ENCODE measurements at regions not wholly inside any gene's neighbourhood (a gene's known extent, or its start where the extent isn't known, plus 50 kb on each side); places are given as distances from the start of the nearest gene placed in this dataset.

- H3K9me3 ChIP-seq (ENCODE audit: low read length), result no peaks in the 10 kb centered on the region
- POLR2A ChIA-PET (ENCODE audit: unreplicated experiment), result interaction anchor here (0.6 kb wide), 1 partner anchor 1632 kb away, joined by 3 read pairs; no protein-coding TSS in a partner anchor
- H3K79me2 ChIP-seq (ENCODE audit: low read length), result no peaks in the 10 kb centered on the region
- ATAC-seq (peak; percentile 69), DNase-seq (peak; percentile 61)
- CTCF ChIA-PET, result interaction anchor here (0.7 to 0.8 kb wide), 2 partner anchors 41 to 389 kb away, joined by 4 to 9 read pairs; no protein-coding TSS in a partner anchor
- H3K27ac ChIP-seq (ENCODE audit: low read length), result peak overlapping the region; percentile 95
- H3K27me3 ChIP-seq (ENCODE audit: low read length), result no peaks in the 10 kb centered on the region
- H3K36me3 ChIP-seq (ENCODE audit: low read depth, low read length), result no peaks in the 10 kb centered on the region
- H4K20me1 ChIP-seq (ENCODE audit: low read length), result no peaks in the 10 kb centered on the region
- peaks cover 35% of the 10 kb centered on the region for H3K4me1 ChIP-seq (ENCODE audit: insufficient read depth, low read length)
- TF ChIP-seq CTCF (conservative IDR thresholded peaks at IDR 0.05; ENCODE audit: low read depth, low read length), result no peak
- no peak for TF ChIP-seq EZH2 (IDR thresholded peaks at IDR 0.05; ENCODE audit: low read length, unreplicated experiment)
- no peak for TF ChIP-seq EZH2phosphoT487 (IDR thresholded peaks at IDR 0.05; ENCODE audit: borderline replicate concordance, low read length)
- intact Hi-C loops (cut with micrococcal nuclease), result loop anchor here (2.0 to 10.0 kb wide), 2 partner anchors 37 to 677 kb away; no protein-coding TSS in a partner anchor
- no TSS peak for BruUV-seq (replicated peaks)
- no peak overlapping the region for H2AFZ ChIP-seq (ENCODE audit: low read length)
- no peaks in the 10 kb centered on the region for H3K9me2 ChIP-seq (replicated peaks; ENCODE audit: low read length)
- H3K4me2 ChIP-seq (ENCODE audit: low read length), result peak overlapping the region; percentile 91
- no peak overlapping the region; the same call in 1 of the 2 replicates for H3K4me3 ChIP-seq (ENCODE audit: low read length)
- H3K9ac ChIP-seq (ENCODE audit: low read length), result peak overlapping the region; percentile 84
- no peaks in the 10 kb centered on the region for H3F3A ChIP-seq (ENCODE audit: low read length, unreplicated experiment)
Observed at GRCh38 chr4:138911909-138912703, 103.5 kb upstream of the NOCT start.

GRCh38 chr4:138910914-138911336 lies 104.7 kb upstream of the NOCT start:
- BruUV-seq (replicated peaks), result no TSS peak
- peak; percentile 87 for ATAC-seq
- Histone ChIP-seq H3K9me2 (replicated peaks; ENCODE audit: low read length) (no peaks in the 10 kb centered on the region), H3K27ac (ENCODE audit: low read length) (peak overlapping the region; percentile 95), H3F3A (ENCODE audit: low read length, unreplicated experiment) (no peaks in the 10 kb centered on the region), H3K27me3 (ENCODE audit: low read length) (no peaks in the 10 kb centered on the region), H4K20me1 (ENCODE audit: low read length) (no peaks in the 10 kb centered on the region), H3K36me3 (ENCODE audit: low read depth, low read length) (no peaks in the 10 kb centered on the region), H2AFZ (ENCODE audit: low read length) (peak overlapping the region; percentile 76), H3K9ac (ENCODE audit: low read length) (peak overlapping the region; percentile 84), H3K79me2 (ENCODE audit: low read length) (no peaks in the 10 kb centered on the region), H3K9me3 (ENCODE audit: low read length) (no peaks in the 10 kb centered on the region), H3K4me1 (ENCODE audit: insufficient read depth, low read length) (peaks cover 35% of the 10 kb centered on the region), H3K4me2 (ENCODE audit: low read length) (peak overlapping the region; percentile 91), H3K4me3 (ENCODE audit: low read length) (peak overlapping the region; percentile 66)
- DNase-seq, result peak; percentile 83
- POLR2A ChIA-PET (ENCODE audit: unreplicated experiment), result no interaction called here
- CTCF ChIA-PET, result no interaction called here
- intact Hi-C loops (cut with micrococcal nuclease), result loop anchor here (2.0 to 10.0 kb wide), 2 partner anchors 36 to 676 kb away; no protein-coding TSS in a partner anchor
- TF ChIP-seq EZH2 (IDR thresholded peaks at IDR 0.05; ENCODE audit: low read length, unreplicated experiment), result no peak
- no peak for TF ChIP-seq EZH2phosphoT487 (IDR thresholded peaks at IDR 0.05; ENCODE audit: borderline replicate concordance, low read length)
- TF ChIP-seq CTCF (conservative IDR thresholded peaks at IDR 0.05; ENCODE audit: low read depth, low read length), result no peak

Measured in PC-3 (cell line).